ENCODE measurements at regions not wholly inside any gene's neighbourhood (a gene's known extent, or its start where the extent isn't known, plus 50 kb on each side); places are given as distances from the start of the nearest gene placed in this dataset.

GRCh38 chr12:123045678-123046077 is 65.2 kb downstream of the ARL6IP4 start:
- no peak for TF ChIP-seq CTCF (IDR thresholded peaks at IDR 0.05)
- no peak for TF ChIP-seq POLR2A (IDR thresholded peaks at IDR 0.05)
